CD4-positive, alpha-beta memory T cell (primary cell): ENCODE measurements at regions not wholly inside any gene's neighbourhood (a gene's known extent, or its start where the extent isn't known, plus 50 kb on each side); places are given as distances from the start of the nearest gene placed in this dataset.

Experiments used
- CTCF ChIA-PET: fragments of 350-600 bp; sonication (Branson Sonifier 250); formaldehyde crosslinking; loops from one replicate; lab custom pipeline; 2021; ENCODE audit warnings: inconsistent platforms; ENCODE audit not compliant: partially characterized antibody; lab: Charles Lee
- POLR2A ChIA-PET: fragments of 350-600 bp; sonication (Branson Sonifier 250); formaldehyde crosslinking; loops from one replicate; lab custom pipeline; 2021; ENCODE audit not compliant: partially characterized antibody; lab: Charles Lee
- DNase-seq, 5 donors: peaks; one replicate each; pipeline versions ENCODE4 v3.0.0 to v3.0.0-alpha.2; 2020 to 2022; ENCODE audit warnings: mixed read lengths in 1 of 5
- H3K27ac ChIP-seq: one replicate; pipeline ENCODE4 v1.7.0; 2013; ENCODE audit warnings: low read depth, low read length
- H3K27me3 ChIP-seq: 2 replicates; pipeline ENCODE4 v1.7.0; 2013; ENCODE audit warnings: mild to moderate bottlenecking, low read length, moderate library complexity; ENCODE audit not compliant: insufficient read depth
- H3K36me3 ChIP-seq: 2 replicates; pipeline ENCODE4 v1.7.0; 2013; ENCODE audit warnings: mild to moderate bottlenecking, low read length, moderate library complexity; ENCODE audit not compliant: insufficient read depth
- H3K4me1 ChIP-seq: 2 replicates; pipeline ENCODE4 v1.7.0; 2013; ENCODE audit warnings: mild to moderate bottlenecking, low read length, moderate library complexity; ENCODE audit not compliant: insufficient read depth
- H3K4me3 ChIP-seq, 2 donors: one replicate each; pipeline ENCODE4 v1.7.0; 2013; ENCODE audit warnings: low read length in 2 of 2, mild to moderate bottlenecking in 1 of 2
- H3K9me3 ChIP-seq, 2 donors: one replicate each; pipeline ENCODE4 v1.7.0; 2013; ENCODE audit warnings: low read length in 2 of 2, control low read depth in 1 of 2; ENCODE audit not compliant: control insufficient read depth in 1 of 2
- H3K27ac Mint-ChIP-seq, 7 donors: one replicate each; pipeline ENCODE4 v1.8.0; 2020 to 2021; ENCODE audit warnings: mixed read lengths in 7 of 7, mild to moderate bottlenecking in 6 of 7, inconsistent platforms in 3 of 7, moderate library complexity in 3 of 7
- H3K27me3 Mint-ChIP-seq, 2 donors: one replicate each; pipeline ENCODE4 v1.8.0; 2020 to 2021; ENCODE audit warnings: mixed read lengths in 2 of 2
- H3K36me3 Mint-ChIP-seq, 2 donors: one replicate each; pipeline ENCODE4 v1.8.0; 2020 to 2021; ENCODE audit warnings: mixed read lengths in 2 of 2, inconsistent platforms in 1 of 2, mild to moderate bottlenecking in 1 of 2
- H3K4me1 Mint-ChIP-seq, 4 donors: one replicate each; pipeline ENCODE4 v1.8.0; 2020 to 2021; ENCODE audit warnings: mixed read lengths in 4 of 4, mild to moderate bottlenecking in 1 of 4
- H3K4me3 Mint-ChIP-seq, 8 donors: one replicate each; pipeline ENCODE4 v1.8.0; 2020 to 2021; ENCODE audit warnings: mixed read lengths in 8 of 8, mild to moderate bottlenecking in 7 of 8, moderate library complexity in 6 of 8, inconsistent platforms in 3 of 8
- H3K9me3 Mint-ChIP-seq, 8 donors: one replicate each; pipeline ENCODE4 v1.8.0; 2020 to 2021; ENCODE audit warnings: mixed read lengths in 8 of 8, mild to moderate bottlenecking in 5 of 8, inconsistent platforms in 3 of 8, moderate library complexity in 1 of 8
- intact Hi-C: fragments of 100-400 bp; cut with micrococcal nuclease; formaldehyde crosslinking; loops from one replicate; pipeline ENCODE4 v1.15.1; 2023

DNA sequence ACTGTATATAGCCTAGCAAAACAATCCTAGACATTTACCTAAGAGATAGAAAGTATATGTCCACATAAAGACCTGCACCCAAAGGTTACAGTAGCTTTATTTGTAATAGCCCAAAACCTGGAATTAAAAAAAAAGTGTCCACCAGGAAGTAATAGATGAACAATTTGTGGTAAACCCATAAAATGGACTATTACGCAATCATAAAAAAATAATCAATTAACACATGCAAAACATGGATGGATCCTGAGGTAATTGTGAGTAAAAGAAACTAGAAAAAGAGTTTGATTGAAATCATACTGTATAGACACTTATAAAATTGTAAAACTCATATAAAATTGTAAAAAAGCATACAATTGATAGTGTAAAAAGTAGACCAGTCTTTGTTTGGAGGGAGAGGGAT, 673.0 kb upstream of the ZNF804A start:
- Histone ChIP-seq H3K9me3 (no peaks in the 10 kb centered on the region), H3K36me3 (no peaks in the 10 kb centered on the region), H3K4me3 (no peak overlapping the region), H3K27me3 (no peaks in the 10 kb centered on the region), H3K4me1 (no peaks in the 10 kb centered on the region), H3K27ac (no peak overlapping the region)
- Mint-ChIP-seq H3K4me1 (no peaks in the 10 kb centered on the region), H3K9me3 (peaks cover 0 to 11% (median 5%) of the 10 kb centered on the region in 8 donors), H3K36me3 (no peaks in the 10 kb centered on the region), H3K27ac (no peak overlapping the region), H3K4me3 (no peak overlapping the region), H3K27me3 (no peaks in the 10 kb centered on the region)
- intact Hi-C loops = no loop called here
- POLR2A ChIA-PET = no interaction called here
- CTCF ChIA-PET = no interaction called here
- DNase-seq = no peak

DNA sequence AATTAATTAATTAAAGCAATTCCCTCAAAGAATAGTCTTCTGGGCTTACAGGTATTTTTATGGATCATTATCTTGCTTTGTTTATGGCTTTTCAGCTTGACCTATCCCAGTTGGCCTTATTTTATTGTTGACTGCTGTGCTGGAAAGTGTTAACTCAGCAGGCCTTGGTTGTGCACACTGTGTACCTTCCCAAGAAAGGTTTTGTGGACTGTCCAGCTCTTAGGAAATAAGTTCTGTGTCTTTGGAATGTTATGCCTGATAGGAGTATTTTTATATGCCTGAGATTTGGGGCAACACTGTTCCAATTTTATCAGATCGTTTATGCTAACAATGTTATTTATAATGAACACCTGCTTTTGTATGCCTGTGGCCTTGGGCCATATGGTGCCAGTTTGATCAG, 671.9 kb upstream of the ZNF804A start:
- POLR2A ChIA-PET = no interaction called here
- Mint-ChIP-seq H3K9me3 (peaks cover 0 to 11% (median 5%) of the 10 kb centered on the region in 8 donors), H3K27me3 (no peaks in the 10 kb centered on the region), H3K4me1 (no peaks in the 10 kb centered on the region), H3K36me3 (no peaks in the 10 kb centered on the region), H3K27ac (no peak overlapping the region), H3K4me3 (no peak overlapping the region)
- CTCF ChIA-PET = no interaction called here
- H3K27me3 ChIP-seq = no peaks in the 10 kb centered on the region
- no peak overlapping the region for H3K4me3 ChIP-seq
- no peak for DNase-seq
- H3K36me3 ChIP-seq = no peaks in the 10 kb centered on the region
- no peaks in the 10 kb centered on the region for H3K4me1 ChIP-seq
- H3K27ac ChIP-seq = no peak overlapping the region
- intact Hi-C loops = no loop called here
- no peaks in the 10 kb centered on the region for H3K9me3 ChIP-seq

DNA sequence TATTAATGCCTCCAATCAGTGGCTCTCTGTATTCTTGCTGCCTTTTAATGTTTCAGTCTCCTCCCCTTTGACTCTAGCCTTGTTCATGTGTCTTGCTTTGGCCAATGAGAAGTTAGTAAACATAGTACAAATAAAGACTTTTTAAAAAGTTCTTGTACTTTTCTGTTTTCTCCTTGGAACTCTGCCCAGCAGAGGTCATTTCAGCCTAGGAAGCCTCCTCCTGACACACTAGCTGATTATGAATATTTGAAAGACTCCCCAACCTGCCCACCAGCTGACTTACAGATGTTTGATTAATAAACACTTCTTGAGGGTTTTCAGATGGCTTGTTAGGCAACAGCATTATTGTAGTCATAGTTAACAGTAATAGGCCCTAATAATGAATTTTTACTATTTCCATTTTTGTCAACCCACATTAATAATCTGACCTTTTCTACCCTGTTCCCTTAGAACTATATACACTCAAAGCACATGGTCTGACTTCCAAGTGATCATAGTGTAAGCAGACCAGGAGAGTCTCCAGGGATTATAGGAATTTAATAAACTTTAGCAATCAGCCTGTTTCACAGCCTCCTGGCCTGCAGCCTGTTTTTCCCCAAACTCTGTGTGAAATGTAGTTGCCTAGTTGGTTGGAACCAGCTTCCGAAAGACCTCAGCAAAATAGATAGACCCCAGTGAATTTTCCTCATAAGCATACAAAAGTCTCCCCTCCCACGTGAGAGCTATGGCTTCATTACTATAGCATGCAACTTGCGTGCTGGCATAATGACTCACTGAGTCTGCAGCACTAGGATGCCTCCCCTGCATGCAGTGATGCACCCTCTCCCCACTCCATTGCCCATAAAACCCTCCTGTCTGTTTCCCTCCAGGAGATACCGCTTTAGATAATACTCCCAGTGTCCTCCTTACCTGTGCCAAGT, 670.7 kb upstream of the ZNF804A start:
- POLR2A ChIA-PET = no interaction called here
- DNase-seq = no peak
- H3K27ac Mint-ChIP-seq = no peak overlapping the region

DNA sequence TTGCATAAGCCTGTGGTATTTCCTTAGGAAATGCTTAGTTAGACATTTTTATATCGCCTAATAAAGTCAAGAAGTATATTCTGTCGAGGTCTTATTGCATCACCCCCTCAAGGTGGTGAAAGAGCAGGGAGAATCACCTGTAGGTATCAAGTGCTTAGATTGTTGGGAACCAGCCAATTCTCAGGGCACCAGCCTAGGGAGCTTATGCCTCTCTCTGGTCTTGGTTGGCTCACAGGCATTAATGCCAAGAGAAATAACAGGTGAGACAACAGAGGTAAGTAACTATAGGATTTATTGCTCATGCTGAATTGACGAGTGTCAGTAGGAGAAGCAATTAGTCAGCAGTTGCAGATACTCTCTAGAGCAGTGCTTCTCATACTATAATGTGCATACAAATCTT, 663.3 kb upstream of the ZNF804A start:
- CTCF ChIA-PET = no interaction called here
- POLR2A ChIA-PET = no interaction called here
- Histone ChIP-seq H3K4me3 (no peak overlapping the region), H3K27me3 (no peaks in the 10 kb centered on the region), H3K4me1 (no peaks in the 10 kb centered on the region), H3K36me3 (no peaks in the 10 kb centered on the region), H3K27ac (no peak overlapping the region), H3K9me3 (no peaks in the 10 kb centered on the region)
- H3K36me3 Mint-ChIP-seq = no peaks in the 10 kb centered on the region
- no peaks in the 10 kb centered on the region for H3K27me3 Mint-ChIP-seq
- peaks cover 2 to 17% (median 13%) of the 10 kb centered on the region in 8 donors for H3K9me3 Mint-ChIP-seq
- no peak overlapping the region for H3K4me3 Mint-ChIP-seq
- H3K27ac Mint-ChIP-seq = no peak overlapping the region
- no peaks in the 10 kb centered on the region for H3K4me1 Mint-ChIP-seq
- intact Hi-C loops = no loop called here
- DNase-seq = no peak

More for the DNA sequence above, 670.7 kb upstream of the ZNF804A start:
- Histone ChIP-seq H3K4me3 (no peak overlapping the region), H3K4me1 (no peaks in the 10 kb centered on the region), H3K36me3 (no peaks in the 10 kb centered on the region), H3K9me3 (no peaks in the 10 kb centered on the region), H3K27me3 (no peaks in the 10 kb centered on the region), H3K27ac (no peak overlapping the region)
- H3K27me3 Mint-ChIP-seq = no peaks in the 10 kb centered on the region
- peaks cover 0 to 15% (median 5%) of the 10 kb centered on the region in 8 donors for H3K9me3 Mint-ChIP-seq
- CTCF ChIA-PET = no interaction called here
- no peaks in the 10 kb centered on the region for H3K36me3 Mint-ChIP-seq
- H3K4me1 Mint-ChIP-seq = no peaks in the 10 kb centered on the region
- intact Hi-C loops = no loop called here
- H3K4me3 Mint-ChIP-seq = no peak overlapping the region

DNA sequence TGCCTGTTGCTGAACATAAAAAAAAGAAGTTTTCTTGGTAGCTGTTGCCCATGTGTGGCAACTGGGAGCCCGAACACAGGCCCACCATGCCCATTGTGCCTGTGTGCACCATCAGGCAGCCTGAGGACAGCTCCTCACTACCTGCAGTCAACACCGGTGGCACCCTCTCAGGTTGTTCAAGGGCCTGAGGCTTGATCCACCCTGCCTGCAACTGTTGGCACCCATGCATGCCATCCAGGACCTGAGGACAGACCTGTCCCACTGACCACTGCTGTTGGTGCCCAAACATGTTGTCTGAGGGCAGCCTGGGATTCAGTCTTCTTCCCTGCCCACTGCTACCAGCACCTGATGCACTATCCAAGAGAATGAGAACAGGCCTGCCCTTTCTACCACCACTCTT, 661.1 kb upstream of the ZNF804A start:
- H3K27ac Mint-ChIP-seq = no peak overlapping the region
- Histone ChIP-seq H3K27me3 (no peaks in the 10 kb centered on the region), H3K9me3 (no peaks in the 10 kb centered on the region), H3K27ac (no peak overlapping the region), H3K4me1 (no peaks in the 10 kb centered on the region), H3K36me3 (no peaks in the 10 kb centered on the region), H3K4me3 (no peak overlapping the region)
- ChIA-PET CTCF (no interaction called here), POLR2A (no interaction called here)
- no peaks in the 10 kb centered on the region for H3K36me3 Mint-ChIP-seq
- H3K4me1 Mint-ChIP-seq = no peaks in the 10 kb centered on the region
- no peaks in the 10 kb centered on the region for H3K27me3 Mint-ChIP-seq
- intact Hi-C loops = no loop called here
- no peak for DNase-seq
- peaks cover 5 to 20% (median 13%) of the 10 kb centered on the region in 8 donors for H3K9me3 Mint-ChIP-seq
- H3K4me3 Mint-ChIP-seq = no peak overlapping the region

DNA sequence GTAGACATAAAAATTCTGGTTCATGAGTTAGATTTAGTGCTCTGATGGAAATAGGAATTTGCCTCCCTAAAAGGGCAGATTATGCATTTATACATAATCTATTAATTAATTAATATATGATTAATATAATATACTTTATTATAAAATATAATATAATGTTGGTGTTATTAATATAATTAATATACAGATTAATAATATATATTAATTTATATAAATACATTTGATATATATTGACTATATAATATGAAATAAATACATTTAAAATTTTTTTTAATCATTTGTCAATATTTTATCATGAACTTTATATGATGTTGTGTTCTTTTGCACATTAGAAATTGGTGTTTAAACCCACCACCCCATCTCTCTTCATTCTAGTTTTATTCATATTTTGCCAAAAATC, 652.1 kb upstream of the ZNF804A start:
- Mint-ChIP-seq H3K36me3 (no peaks in the 10 kb centered on the region), H3K4me1 (no peaks in the 10 kb centered on the region), H3K27ac (no peak overlapping the region), H3K9me3 (peaks cover 0 to 6% (median 5%) of the 10 kb centered on the region in 8 donors), H3K4me3 (no peak overlapping the region), H3K27me3 (no peaks in the 10 kb centered on the region)
- Histone ChIP-seq H3K27me3 (no peaks in the 10 kb centered on the region), H3K36me3 (no peaks in the 10 kb centered on the region), H3K27ac (no peak overlapping the region), H3K4me3 (no peak overlapping the region), H3K4me1 (no peaks in the 10 kb centered on the region), H3K9me3 (no peaks in the 10 kb centered on the region)
- ChIA-PET CTCF (no interaction called here), POLR2A (no interaction called here)
- intact Hi-C loops = no loop called here
- no peak for DNase-seq

DNA sequence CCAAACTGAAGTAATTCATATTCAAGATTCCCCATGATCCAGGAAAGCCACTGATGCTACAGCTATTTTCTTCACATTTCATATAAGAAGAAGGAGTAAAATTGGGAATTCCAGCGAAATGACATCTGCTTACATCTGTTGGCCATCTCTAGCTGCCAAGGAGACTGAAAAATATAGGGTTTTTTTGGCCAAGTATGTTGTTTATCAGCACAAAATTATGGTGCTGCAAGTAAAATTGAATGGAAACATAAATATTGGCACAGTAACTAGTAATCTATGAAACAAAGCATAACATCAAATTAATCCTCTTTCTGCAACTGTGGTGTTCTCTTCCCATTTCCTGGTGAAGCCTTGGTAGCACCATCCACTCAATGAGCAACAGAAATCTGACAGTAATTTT, 649.5 kb upstream of the ZNF804A start:
- Mint-ChIP-seq H3K4me1 (no peaks in the 10 kb centered on the region), H3K27ac (no peak overlapping the region), H3K9me3 (peaks cover 0 to 6% (median 0%) of the 10 kb centered on the region in 8 donors), H3K4me3 (no peak overlapping the region), H3K27me3 (no peaks in the 10 kb centered on the region), H3K36me3 (no peaks in the 10 kb centered on the region)
- H3K27me3 ChIP-seq = no peaks in the 10 kb centered on the region
- no peaks in the 10 kb centered on the region for H3K9me3 ChIP-seq
- DNase-seq = no peak
- H3K4me3 ChIP-seq = no peak overlapping the region
- ChIA-PET CTCF (no interaction called here), POLR2A (no interaction called here)
- no peak overlapping the region for H3K27ac ChIP-seq
- intact Hi-C loops = no loop called here
- no peaks in the 10 kb centered on the region for H3K36me3 ChIP-seq
- H3K4me1 ChIP-seq = no peaks in the 10 kb centered on the region
